ENCODE measurements at regions not wholly inside any gene's neighbourhood (a gene's known extent, or its start where the extent isn't known, plus 50 kb on each side); places are given as distances from the start of the nearest gene placed in this dataset.

- no peak for TF ChIP-seq ZHX1 (CRISPR knock-in tag; IDR thresholded peaks at IDR 0.05; ENCODE audit: low read depth)
- TF ChIP-seq ZBTB21 (CRISPR knock-in tag; IDR thresholded peaks at IDR 0.05): no peak
- no peak for TF ChIP-seq ZNF724P (CRISPR knock-in tag; IDR thresholded peaks at IDR 0.05; ENCODE audit: borderline replicate concordance)
- TF ChIP-seq ZNF276 (CRISPR knock-in tag; IDR thresholded peaks at IDR 0.05; ENCODE audit: low read depth): no peak
- peak; percentile 67 for TF ChIP-seq PPARG (CRISPR knock-in tag; conservative IDR thresholded peaks at IDR 0.05)
- no peak for TF ChIP-seq JUND (CRISPR knock-in tag; IDR thresholded peaks at IDR 0.05)
- TF ChIP-seq ZNF672 (CRISPR knock-in tag; IDR thresholded peaks at IDR 0.05): no peak
- no peak for TF ChIP-seq SIN3B (IDR thresholded peaks at IDR 0.05; ENCODE audit: low read length)
- no peak for TF ChIP-seq AKAP8 (CRISPR knock-in tag; IDR thresholded peaks at IDR 0.05)
- TF ChIP-seq ZSCAN31 (CRISPR knock-in tag; IDR thresholded peaks at IDR 0.05; ENCODE audit: low read depth): no peak
- TF ChIP-seq ZNF414 (CRISPR knock-in tag; IDR thresholded peaks at IDR 0.05): no peak
- peak; percentile 16; the same call in 1 of the 2 replicates for TF ChIP-seq ATF7 (IDR thresholded peaks at IDR 0.05)
- no peak for TF ChIP-seq ATF7 (CRISPR knock-in tag; IDR thresholded peaks at IDR 0.05)
- TF ChIP-seq FOXC1 (CRISPR knock-in tag; IDR thresholded peaks at IDR 0.05; ENCODE audit: borderline replicate concordance): no peak
- no peak for TF ChIP-seq ZNF878 (CRISPR knock-in tag; IDR thresholded peaks at IDR 0.05)
- TF ChIP-seq U2AF1 (optimal IDR thresholded peaks at IDR 0.05; ENCODE audit: low read depth, low read length): no peak
- TF ChIP-seq ZNF225 (CRISPR knock-in tag; IDR thresholded peaks at IDR 0.05): no peak
- TF ChIP-seq ZNF607 (CRISPR knock-in tag; IDR thresholded peaks at IDR 0.05; ENCODE audit: borderline replicate concordance): no peak
- no peak for TF ChIP-seq PATZ1 (CRISPR knock-in tag; IDR thresholded peaks at IDR 0.05)
- TF ChIP-seq ZNF317 (CRISPR knock-in tag; IDR thresholded peaks at IDR 0.05): no peak
- no peak for TF ChIP-seq RELA (CRISPR knock-in tag; IDR thresholded peaks at IDR 0.05)
- no peak for TF ChIP-seq NR0B2 (CRISPR knock-in tag; IDR thresholded peaks at IDR 0.05)
- no peak for TF ChIP-seq ZNF430 (CRISPR knock-in tag; IDR thresholded peaks at IDR 0.05)
Observed at GRCh38 chr9:88689509-88690298, 154.7 kb downstream of the NXNL2 start (continued).
